ENCODE measurements at regions not wholly inside any gene's neighbourhood (a gene's known extent, or its start where the extent isn't known, plus 50 kb on each side); places are given as distances from the start of the nearest gene placed in this dataset.

DNA sequence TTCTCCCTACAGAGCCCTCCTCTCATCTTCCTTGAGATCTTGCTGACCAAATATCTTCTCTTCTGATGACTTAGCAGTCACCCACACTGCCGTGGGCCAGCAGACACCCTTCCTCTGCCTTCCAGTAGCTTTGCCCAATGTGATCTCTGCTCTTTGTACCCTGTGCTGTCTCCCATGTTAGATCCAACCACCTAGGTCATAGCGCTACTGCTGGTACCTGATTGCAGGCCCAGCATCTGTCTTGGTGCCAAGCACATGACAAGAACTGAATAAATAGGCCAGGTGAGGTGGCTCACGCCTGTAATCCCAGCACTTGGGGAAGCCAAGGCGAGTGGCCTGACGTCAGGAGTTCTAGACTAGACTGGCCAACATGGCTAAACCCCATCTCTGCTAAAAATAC is 149.7 kb downstream of the TM9SF2 start:
- no peak for TF ChIP-seq POLR2AphosphoS5 (IDR thresholded peaks at IDR 0.05; ENCODE audit: borderline replicate concordance, low read depth, low read length)
- no peak for TF ChIP-seq EZH2 (IDR thresholded peaks at IDR 0.05)

All from SK-N-MC (cell line).